Suprapubic skin (tissue), 4 donors: ENCODE measurements at regions not wholly inside any gene's neighbourhood (a gene's known extent, or its start where the extent isn't known, plus 50 kb on each side); places are given as distances from the start of the nearest gene placed in this dataset.

ENCODE experiments used
- EP300 ChIP-seq: sonication (generic); formaldehyde crosslinking; IDR thresholded peaks from one replicate; pipeline ENCODE4 v1.6.1; 2017; ENCODE audit warnings: antibody characterized with exemption
- POLR2A ChIP-seq, 2 donors: fragments of 450-650 bp; IDR thresholded peaks; one replicate each; pipeline ENCODE4 v1.6.1; 2017; ENCODE audit warnings: antibody characterized with exemption in 2 of 2, mild to moderate bottlenecking in 2 of 2, moderate library complexity in 2 of 2
- POLR2AphosphoS5 ChIP-seq, 3 donors: sonication (generic); formaldehyde crosslinking; IDR thresholded peaks; one replicate each; pipeline ENCODE4 v1.6.1; 2017; ENCODE audit warnings: antibody characterized with exemption in 3 of 3
- TF ChIP-seq, protein P1 (sequence below), 2 donors: fragments of 200-600 bp in 1 of 2; fragments of 450-650 bp in 1 of 2; sonication (generic) in 1 of 2; IDR thresholded peaks; one replicate each; pipeline ENCODE4 v1.5.1; 2016 to 2019; ENCODE audit warnings: antibody characterized with exemption in 2 of 2, mild to moderate bottlenecking in 1 of 2, moderate library complexity in 1 of 2

DNA sequence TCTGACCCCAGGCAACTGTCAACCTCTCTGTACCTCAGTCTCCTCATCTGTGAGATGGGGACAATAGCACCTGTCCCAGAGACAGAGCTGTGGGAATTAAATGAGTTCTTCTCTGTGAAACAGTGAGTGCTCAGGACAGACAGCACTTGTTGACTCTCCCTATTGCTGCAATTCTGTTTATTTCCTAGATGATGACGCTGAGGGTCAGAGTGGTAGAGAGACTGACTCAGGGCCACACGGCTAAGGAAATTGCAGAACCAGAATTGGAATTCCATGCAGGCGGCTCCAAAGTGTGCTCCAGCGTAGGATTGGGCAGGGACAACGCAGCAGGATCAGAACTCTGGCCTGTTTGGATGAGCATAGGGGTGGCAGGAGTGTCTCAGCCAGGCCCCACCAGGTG, 302.2 kb downstream of the C16orf95 start:
- TF ChIP-seq, protein P1, sequence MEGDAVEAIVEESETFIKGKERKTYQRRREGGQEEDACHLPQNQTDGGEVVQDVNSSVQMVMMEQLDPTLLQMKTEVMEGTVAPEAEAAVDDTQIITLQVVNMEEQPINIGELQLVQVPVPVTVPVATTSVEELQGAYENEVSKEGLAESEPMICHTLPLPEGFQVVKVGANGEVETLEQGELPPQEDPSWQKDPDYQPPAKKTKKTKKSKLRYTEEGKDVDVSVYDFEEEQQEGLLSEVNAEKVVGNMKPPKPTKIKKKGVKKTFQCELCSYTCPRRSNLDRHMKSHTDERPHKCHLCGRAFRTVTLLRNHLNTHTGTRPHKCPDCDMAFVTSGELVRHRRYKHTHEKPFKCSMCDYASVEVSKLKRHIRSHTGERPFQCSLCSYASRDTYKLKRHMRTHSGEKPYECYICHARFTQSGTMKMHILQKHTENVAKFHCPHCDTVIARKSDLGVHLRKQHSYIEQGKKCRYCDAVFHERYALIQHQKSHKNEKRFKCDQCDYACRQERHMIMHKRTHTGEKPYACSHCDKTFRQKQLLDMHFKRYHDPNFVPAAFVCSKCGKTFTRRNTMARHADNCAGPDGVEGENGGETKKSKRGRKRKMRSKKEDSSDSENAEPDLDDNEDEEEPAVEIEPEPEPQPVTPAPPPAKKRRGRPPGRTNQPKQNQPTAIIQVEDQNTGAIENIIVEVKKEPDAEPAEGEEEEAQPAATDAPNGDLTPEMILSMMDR (IDR thresholded peaks at IDR 0.05) = no peak
- TF ChIP-seq POLR2A (IDR thresholded peaks at IDR 0.05) (no peak), POLR2AphosphoS5 (IDR thresholded peaks at IDR 0.05) (no peak), EP300 (no peak)
